Esophagus (tissue), 2 donors: ENCODE measurements at regions not wholly inside any gene's neighbourhood (a gene's known extent, or its start where the extent isn't known, plus 50 kb on each side); places are given as distances from the start of the nearest gene placed in this dataset.

ENCODE experiments used
- H3K27ac ChIP-seq, 2 donors: one replicate each; pipeline ENCODE4 v1.5.1; 2013; ENCODE audit warnings: low read depth in 2 of 2, mild to moderate bottlenecking in 2 of 2, inconsistent platforms in 1 of 2, low read length in 1 of 2, moderate library complexity in 1 of 2
- H3K27me3 ChIP-seq, 2 donors: one replicate each; pipeline ENCODE4 v1.6.1; 2013; ENCODE audit warnings: low read length in 2 of 2, control low read depth in 1 of 2, mild to moderate bottlenecking in 1 of 2; ENCODE audit not compliant: insufficient read depth in 2 of 2, control insufficient read depth in 1 of 2
- H3K36me3 ChIP-seq, 2 donors: one replicate each; pipeline ENCODE4 v1.6.1; 2013; ENCODE audit warnings: low read length in 1 of 2; ENCODE audit not compliant: control insufficient read depth in 2 of 2, insufficient read depth in 2 of 2
- H3K4me1 ChIP-seq, 2 donors: one replicate each; pipeline ENCODE4 v1.6.1; 2013; ENCODE audit warnings: low read length in 1 of 2; ENCODE audit not compliant: control insufficient read depth in 2 of 2, insufficient read depth in 2 of 2
- H3K4me3 ChIP-seq, 2 donors: one replicate each; pipeline ENCODE4 v1.5.1; 2013; ENCODE audit warnings: low read length in 2 of 2, mild to moderate bottlenecking in 2 of 2, low read depth in 1 of 2, moderate library complexity in 1 of 2
- H3K9me3 ChIP-seq, 2 donors: one replicate each; pipeline ENCODE4 v1.6.1; 2013; ENCODE audit warnings: mild to moderate bottlenecking in 2 of 2, low read depth in 1 of 2, low read length in 1 of 2, moderate library complexity in 1 of 2; ENCODE audit not compliant: control insufficient read depth in 2 of 2, insufficient read depth in 1 of 2
- WGBS, 2 donors: extraction: QIAGEN DNeasy Blood & Tissue Kit; methylation state at CpG; one replicate each; pipeline ENCODE4 v1.1.7; 2013; 5-methylcytosine and 5-hydroxymethylcytosine counted together
- donor health status: healthy with polysubstance abuse.
- donor health status: Bipolar disorder and iron deficiency.

GRCh38 chr2:147662221-147662620, 182.6 kb upstream of the ACVR2A start:
- WGBS, 2 donors, result 96 to 98% methylated on average over 4 of the region's 4 CpGs
- no peaks in the 10 kb centered on the region for H3K27me3 ChIP-seq
- H3K27ac ChIP-seq, result no peak overlapping the region
- H3K4me3 ChIP-seq, result no peak overlapping the region
- peaks cover 0 to 3% of the 10 kb centered on the region in 2 donors for H3K4me1 ChIP-seq
- no peaks in the 10 kb centered on the region for H3K36me3 ChIP-seq
- no peaks in the 10 kb centered on the region for H3K9me3 ChIP-seq

GRCh38 chr2:147660680-147661079, 184.1 kb upstream of the ACVR2A start:
- 68 to 85% methylated on average over 2 of the region's 2 CpGs for WGBS, 2 donors
- no peak overlapping the region for H3K27ac ChIP-seq

GRCh38 chr2:147659051-147659450, 185.8 kb upstream of the ACVR2A start:
- H3K27ac ChIP-seq, result no peak overlapping the region
- no peaks in the 10 kb centered on the region for H3K9me3 ChIP-seq
- no peaks in the 10 kb centered on the region for H3K36me3 ChIP-seq
- no peaks in the 10 kb centered on the region for H3K4me1 ChIP-seq
- 82 to 89% methylated on average over 1 of the region's 1 CpG for WGBS, 2 donors
- no peak overlapping the region for H3K4me3 ChIP-seq
- H3K27me3 ChIP-seq, result no peaks in the 10 kb centered on the region

More at GRCh38 chr2:147660680-147661079, 184.1 kb upstream of the ACVR2A start:
- Histone ChIP-seq H3K36me3 (no peaks in the 10 kb centered on the region), H3K4me3 (no peak overlapping the region), H3K9me3 (no peaks in the 10 kb centered on the region), H3K27me3 (no peaks in the 10 kb centered on the region), H3K4me1 (peaks cover 0 to 3% of the 10 kb centered on the region in 2 donors)

GRCh38 chr2:147657086-147658000, 187.5 kb upstream of the ACVR2A start:
- H3K27ac ChIP-seq, result no peak overlapping the region
- H3K4me1 ChIP-seq, result no peaks in the 10 kb centered on the region
- no peak overlapping the region for H3K4me3 ChIP-seq
- no peaks in the 10 kb centered on the region for H3K9me3 ChIP-seq
- H3K27me3 ChIP-seq, result no peaks in the 10 kb centered on the region
- 70 to 88% methylated on average over 2 of the region's 2 CpGs for WGBS, 2 donors
- no peaks in the 10 kb centered on the region for H3K36me3 ChIP-seq

GRCh38 chr2:147649998-147650397, 194.8 kb upstream of the ACVR2A start:
- Histone ChIP-seq H3K9me3 (peaks cover 0 to 4% of the 10 kb centered on the region in 2 donors), H3K4me3 (no peak overlapping the region), H3K4me1 (no peaks in the 10 kb centered on the region), H3K27me3 (no peaks in the 10 kb centered on the region), H3K36me3 (no peaks in the 10 kb centered on the region), H3K27ac (no peak overlapping the region)
- 78 to 84% methylated on average over 6 of the region's 6 CpGs for WGBS, 2 donors

- Histone ChIP-seq H3K27ac (no peak overlapping the region), H3K36me3 (no peaks in the 10 kb centered on the region), H3K4me3 (no peak overlapping the region), H3K4me1 (no peaks in the 10 kb centered on the region), H3K9me3 (peaks cover 0 to 4% of the 10 kb centered on the region in 2 donors), H3K27me3 (no peaks in the 10 kb centered on the region)
- 64% methylated on average over 4 of the region's 4 CpGs for WGBS, 2 donors
Measured at GRCh38 chr2:147649286-147649685, 195.5 kb upstream of the ACVR2A start.

GRCh38 chr2:147648471-147648870, 196.4 kb upstream of the ACVR2A start:
- no peaks in the 10 kb centered on the region for H3K4me1 ChIP-seq
- no peaks in the 10 kb centered on the region for H3K36me3 ChIP-seq
- WGBS, 2 donors, result 39 to 53% methylated on average over 3 of the region's 3 CpGs
- H3K9me3 ChIP-seq, result peaks cover 0 to 4% of the 10 kb centered on the region in 2 donors
- H3K27me3 ChIP-seq, result no peaks in the 10 kb centered on the region
- H3K4me3 ChIP-seq, result no peak overlapping the region
- H3K27ac ChIP-seq, result no peak overlapping the region

- Histone ChIP-seq H3K36me3 (no peaks in the 10 kb centered on the region), H3K27ac (no peak overlapping the region), H3K27me3 (no peaks in the 10 kb centered on the region), H3K4me1 (no peaks in the 10 kb centered on the region), H3K4me3 (no peak overlapping the region), H3K9me3 (peaks cover 0 to 4% of the 10 kb centered on the region in 2 donors)
- 88 to 93% methylated on average over 3 of the region's 3 CpGs for WGBS, 2 donors
Measured at GRCh38 chr2:147647816-147648215, 197.0 kb upstream of the ACVR2A start.

GRCh38 chr2:147646818-147647468, 197.9 kb upstream of the ACVR2A start:
- no peak overlapping the region for H3K4me3 ChIP-seq
- H3K9me3 ChIP-seq, result peaks cover 0 to 4% of the 10 kb centered on the region in 2 donors
- H3K36me3 ChIP-seq, result no peaks in the 10 kb centered on the region
- 80 to 85% methylated on average over 7 of the region's 7 CpGs for WGBS, 2 donors
- no peak overlapping the region for H3K27ac ChIP-seq
- no peaks in the 10 kb centered on the region for H3K27me3 ChIP-seq
- H3K4me1 ChIP-seq, result no peaks in the 10 kb centered on the region
